HepG2 (cell line): ENCODE measurements at regions not wholly inside any gene's neighbourhood (a gene's known extent, or its start where the extent isn't known, plus 50 kb on each side); places are given as distances from the start of the nearest gene placed in this dataset.

ENCODE experiments used
- GATAD2A ChIP-seq: IDR thresholded peaks from 2 replicates; pipeline ENCODE4 v1.6.1; 2016
- JUNB ChIP-seq: sonication (generic); formaldehyde crosslinking; IDR thresholded peaks from 2 replicates; pipeline ENCODE4 v1.8.0; 2022; ENCODE audit warnings: missing genetic modification reagents, mild to moderate bottlenecking, borderline replicate concordance
- MEF2D ChIP-seq: sonication (generic); formaldehyde crosslinking; IDR thresholded peaks from 2 replicates; pipeline ENCODE4 v1.5.1; 2020; ENCODE audit warnings: mild to moderate bottlenecking, missing genetic modification reagents
- MIER2 ChIP-seq: IDR thresholded peaks from 2 replicates; pipeline ENCODE4 v1.6.1; 2016; ENCODE audit warnings: missing biosample characterization, missing genetic modification reagents
- PAF1 ChIP-seq: IDR thresholded peaks from 2 replicates; pipeline ENCODE4 v1.6.1; 2016; ENCODE audit warnings: missing genetic modification reagents, missing compliant biosample characterization
- SNRNP70 ChIP-seq: fragments of 200-400 bp; formaldehyde crosslinking; IDR thresholded peaks from 2 replicates; pipeline ENCODE4 v1.6.1; 2017; ENCODE audit warnings: mild to moderate bottlenecking, low read depth, low read length, moderate library complexity
- ZNF234 ChIP-seq: sonication (generic); formaldehyde crosslinking; conservative IDR thresholded peaks from 2 replicates; pipeline ENCODE4 v1.5.1; 2020; ENCODE audit warnings: mild to moderate bottlenecking, missing genetic modification reagents
- TF ChIP-seq, protein P1 (sequence below): sonication (generic); formaldehyde crosslinking; IDR thresholded peaks from 2 replicates; pipeline ENCODE4 v1.5.0; 2020; ENCODE audit warnings: mild to moderate bottlenecking, low read depth, missing genetic modification reagents, borderline replicate concordance
- TF ChIP-seq, protein P2 (sequence below): sonication (generic); formaldehyde crosslinking; IDR thresholded peaks from 2 replicates; pipeline ENCODE4 v1.8.1; 2022; ENCODE audit warnings: low read depth, mild to moderate bottlenecking, missing genetic modification reagents
- TF ChIP-seq, protein P3 (sequence below): IDR thresholded peaks from 2 replicates; pipeline ENCODE4 v1.6.1; 2016; ENCODE audit warnings: mild to moderate bottlenecking, missing biosample characterization, missing genetic modification reagents
- TF ChIP-seq, protein P4 (sequence below): sonication (generic); formaldehyde crosslinking; IDR thresholded peaks from 2 replicates; pipeline ENCODE4 v1.4.0; 2020; ENCODE audit warnings: mild to moderate bottlenecking, missing genetic modification reagents

DNA sequence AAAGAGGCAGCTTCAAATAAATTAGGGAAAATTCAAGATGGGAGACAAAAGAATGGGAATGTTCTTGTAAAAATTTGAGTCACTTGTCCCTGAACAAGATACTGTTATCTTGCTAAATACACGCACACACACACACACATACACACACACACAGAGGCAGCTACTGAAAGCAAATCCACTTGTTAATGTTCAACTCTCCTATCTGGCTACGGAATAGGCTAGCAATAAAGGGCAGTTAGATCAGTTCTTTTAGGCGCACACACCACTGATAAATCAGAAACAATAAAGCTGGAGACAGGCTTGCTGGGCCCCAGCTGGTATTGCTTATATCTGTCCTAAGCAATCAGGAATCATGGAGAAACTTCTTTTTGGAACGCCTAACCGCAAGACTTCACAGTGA is 461.6 kb downstream of the BCL11A start (continued):
- TF ChIP-seq, protein P1, sequence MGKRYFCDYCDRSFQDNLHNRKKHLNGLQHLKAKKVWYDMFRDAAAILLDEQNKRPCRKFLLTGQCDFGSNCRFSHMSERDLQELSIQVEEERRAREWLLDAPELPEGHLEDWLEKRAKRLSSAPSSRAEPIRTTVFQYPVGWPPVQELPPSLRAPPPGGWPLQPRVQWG (CRISPR knock-in tag), result no peak
- TF ChIP-seq, protein P2, sequence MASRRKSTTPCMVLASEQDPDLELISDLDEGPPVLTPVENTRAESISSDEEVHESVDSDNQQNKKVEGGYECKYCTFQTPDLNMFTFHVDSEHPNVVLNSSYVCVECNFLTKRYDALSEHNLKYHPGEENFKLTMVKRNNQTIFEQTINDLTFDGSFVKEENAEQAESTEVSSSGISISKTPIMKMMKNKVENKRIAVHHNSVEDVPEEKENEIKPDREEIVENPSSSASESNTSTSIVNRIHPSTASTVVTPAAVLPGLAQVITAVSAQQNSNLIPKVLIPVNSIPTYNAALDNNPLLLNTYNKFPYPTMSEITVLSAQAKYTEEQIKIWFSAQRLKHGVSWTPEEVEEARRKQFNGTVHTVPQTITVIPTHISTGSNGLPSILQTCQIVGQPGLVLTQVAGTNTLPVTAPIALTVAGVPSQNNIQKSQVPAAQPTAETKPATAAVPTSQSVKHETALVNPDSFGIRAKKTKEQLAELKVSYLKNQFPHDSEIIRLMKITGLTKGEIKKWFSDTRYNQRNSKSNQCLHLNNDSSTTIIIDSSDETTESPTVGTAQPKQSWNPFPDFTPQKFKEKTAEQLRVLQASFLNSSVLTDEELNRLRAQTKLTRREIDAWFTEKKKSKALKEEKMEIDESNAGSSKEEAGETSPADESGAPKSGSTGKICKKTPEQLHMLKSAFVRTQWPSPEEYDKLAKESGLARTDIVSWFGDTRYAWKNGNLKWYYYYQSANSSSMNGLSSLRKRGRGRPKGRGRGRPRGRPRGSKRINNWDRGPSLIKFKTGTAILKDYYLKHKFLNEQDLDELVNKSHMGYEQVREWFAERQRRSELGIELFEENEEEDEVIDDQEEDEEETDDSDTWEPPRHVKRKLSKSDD, result no peak
- TF ChIP-seq MEF2D (CRISPR knock-in tag) (no peak), MIER2 (CRISPR knock-in tag) (no peak), PAF1 (CRISPR knock-in tag) (no peak), GATAD2A (CRISPR knock-in tag) (peak; percentile 46; the same call in 1 of the 2 replicates), SNRNP70 (no peak), JUNB (peak; percentile 70; the same call in 1 of the 2 replicates), ZNF234 (CRISPR knock-in tag) (no peak)
- TF ChIP-seq, protein P3, sequence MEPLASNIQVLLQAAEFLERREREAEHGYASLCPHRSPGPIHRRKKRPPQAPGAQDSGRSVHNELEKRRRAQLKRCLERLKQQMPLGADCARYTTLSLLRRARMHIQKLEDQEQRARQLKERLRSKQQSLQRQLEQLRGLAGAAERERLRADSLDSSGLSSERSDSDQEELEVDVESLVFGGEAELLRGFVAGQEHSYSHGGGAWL (CRISPR knock-in tag), result no peak
- TF ChIP-seq, protein P4, sequence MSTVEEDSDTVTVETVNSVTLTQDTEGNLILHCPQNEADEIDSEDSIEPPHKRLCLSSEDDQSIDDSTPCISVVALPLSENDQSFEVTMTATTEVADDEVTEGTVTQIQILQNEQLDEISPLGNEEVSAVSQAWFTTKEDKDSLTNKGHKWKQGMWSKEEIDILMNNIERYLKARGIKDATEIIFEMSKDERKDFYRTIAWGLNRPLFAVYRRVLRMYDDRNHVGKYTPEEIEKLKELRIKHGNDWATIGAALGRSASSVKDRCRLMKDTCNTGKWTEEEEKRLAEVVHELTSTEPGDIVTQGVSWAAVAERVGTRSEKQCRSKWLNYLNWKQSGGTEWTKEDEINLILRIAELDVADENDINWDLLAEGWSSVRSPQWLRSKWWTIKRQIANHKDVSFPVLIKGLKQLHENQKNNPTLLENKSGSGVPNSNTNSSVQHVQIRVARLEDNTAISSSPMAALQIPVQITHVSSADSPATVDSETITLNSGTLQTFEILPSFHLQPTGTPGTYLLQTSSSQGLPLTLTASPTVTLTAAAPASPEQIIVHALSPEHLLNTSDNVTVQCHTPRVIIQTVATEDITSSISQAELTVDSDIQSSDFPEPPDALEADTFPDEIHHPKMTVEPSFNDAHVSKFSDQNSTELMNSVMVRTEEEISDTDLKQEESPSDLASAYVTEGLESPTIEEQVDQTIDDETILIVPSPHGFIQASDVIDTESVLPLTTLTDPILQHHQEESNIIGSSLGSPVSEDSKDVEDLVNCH (CRISPR knock-in tag), result no peak
